HG03175 (cell line): ENCODE measurements at regions not wholly inside any gene's neighbourhood (a gene's known extent, or its start where the extent isn't known, plus 50 kb on each side); places are given as distances from the start of the nearest gene placed in this dataset.

Source experiments
- ATAC-seq: cut with Tn5 transposase; IDR thresholded peaks from one replicate; pipeline ENCODE4 v1.9.1; 2021; ENCODE audit warnings: mild to moderate bottlenecking, moderate library complexity; ENCODE audit not compliant: unreplicated experiment

GRCh38 chr13:67343777-67344176, 113.6 kb upstream of the PCDH9 start:
- no peak for ATAC-seq

GRCh38 chr13:67341406-67341805, 111.3 kb upstream of the PCDH9 start:
- no peak for ATAC-seq

GRCh38 chr13:67330149-67330548, 100.0 kb upstream of the PCDH9 start:
- ATAC-seq = no peak

GRCh38 chr13:67328895-67329294, 98.8 kb upstream of the PCDH9 start:
- ATAC-seq = no peak

- ATAC-seq = no peak
Measured at GRCh38 chr13:67318860-67319259, 88.7 kb upstream of the PCDH9 start.

GRCh38 chr13:67318398-67318797, 88.3 kb upstream of the PCDH9 start:
- no peak for ATAC-seq

DNA sequence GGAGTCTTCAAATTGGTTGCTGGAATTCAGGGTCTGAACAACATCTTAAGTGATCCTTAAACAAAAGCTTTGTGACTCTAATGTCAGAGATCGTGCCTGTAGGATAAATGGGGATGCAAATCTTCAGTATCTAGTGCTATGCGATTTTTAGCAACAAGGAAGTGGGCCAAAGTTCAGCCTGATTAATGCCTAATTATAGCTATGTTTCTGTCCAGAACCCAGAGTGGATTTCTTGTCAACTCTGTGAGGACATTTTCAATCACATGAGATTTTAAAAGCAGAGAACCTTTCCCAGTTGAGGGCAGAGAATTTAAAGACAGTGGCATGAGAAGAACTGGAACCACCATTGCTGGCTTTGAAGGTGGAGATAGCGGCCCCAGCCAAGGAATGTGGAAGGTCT, 84.3 kb upstream of the PCDH9 start:
- no peak for ATAC-seq

- no peak for ATAC-seq
Measured at GRCh38 chr13:67308004-67308772, 78.1 kb upstream of the PCDH9 start.

DNA sequence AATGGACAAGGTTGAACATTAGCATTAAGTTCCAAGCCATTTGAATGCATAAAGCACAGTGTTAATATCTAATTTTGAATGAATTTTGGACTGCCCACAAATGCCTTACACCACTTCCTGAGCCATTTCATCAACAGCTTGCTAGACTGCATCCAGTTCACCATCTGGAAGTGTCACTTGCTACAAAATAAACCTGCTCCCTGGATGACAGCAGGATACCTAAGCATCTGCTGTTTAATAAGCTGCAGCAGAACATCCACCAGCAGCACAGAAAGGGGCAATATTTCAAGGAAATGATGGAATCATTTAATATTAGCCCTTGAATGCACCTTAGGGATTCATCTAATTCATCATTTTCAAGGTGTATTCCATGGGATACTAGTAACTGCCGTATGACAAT, 76.6 kb upstream of the PCDH9 start:
- ATAC-seq = no peak

GRCh38 chr13:67303661-67304333, 73.7 kb upstream of the PCDH9 start:
- no peak for ATAC-seq

- no peak for ATAC-seq
Measured at GRCh38 chr13:67299751-67300150, 69.6 kb upstream of the PCDH9 start.

GRCh38 chr13:67299072-67299635, 69.0 kb upstream of the PCDH9 start:
- ATAC-seq = no peak

- no peak for ATAC-seq
Measured at GRCh38 chr13:67298297-67298696, 68.2 kb upstream of the PCDH9 start.

DNA sequence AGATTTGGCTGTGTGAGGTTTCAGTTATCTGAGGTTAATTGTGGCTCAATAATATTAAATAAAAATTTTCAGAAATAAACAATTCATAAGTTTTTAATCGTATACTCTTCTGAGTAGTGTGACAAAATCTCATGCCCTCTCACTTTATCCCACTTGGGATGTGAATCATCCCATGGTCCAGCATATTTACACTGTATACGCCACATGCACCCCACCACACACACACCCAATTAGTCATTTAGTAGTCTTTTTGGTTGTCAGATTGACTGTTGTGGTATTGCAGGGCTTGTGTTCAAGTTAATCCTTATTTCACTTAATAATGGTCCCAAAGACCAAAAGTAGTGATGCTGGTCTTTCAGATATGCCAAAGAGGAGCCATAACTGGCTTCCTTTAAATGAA, 66.4 kb upstream of the PCDH9 start:
- no peak for ATAC-seq

DNA sequence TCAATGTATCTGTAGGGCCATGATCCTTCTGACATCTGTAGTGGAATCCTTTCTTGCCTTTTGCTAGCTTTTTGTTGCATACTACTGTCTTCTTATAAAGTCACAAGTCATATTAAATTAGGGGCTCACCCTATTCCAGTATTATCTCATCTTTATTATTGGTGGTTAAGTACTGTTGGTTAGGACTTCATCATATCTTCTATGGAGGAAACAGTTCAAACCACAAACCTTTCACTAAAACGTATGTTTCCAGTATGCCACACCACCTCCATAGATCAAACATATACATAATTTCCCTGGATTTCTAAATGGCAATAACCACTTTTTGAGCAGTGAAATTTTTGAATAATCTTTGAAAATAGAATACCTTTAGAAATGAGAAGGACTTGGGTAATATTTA, 62.8 kb upstream of the PCDH9 start:
- ATAC-seq = no peak

DNA sequence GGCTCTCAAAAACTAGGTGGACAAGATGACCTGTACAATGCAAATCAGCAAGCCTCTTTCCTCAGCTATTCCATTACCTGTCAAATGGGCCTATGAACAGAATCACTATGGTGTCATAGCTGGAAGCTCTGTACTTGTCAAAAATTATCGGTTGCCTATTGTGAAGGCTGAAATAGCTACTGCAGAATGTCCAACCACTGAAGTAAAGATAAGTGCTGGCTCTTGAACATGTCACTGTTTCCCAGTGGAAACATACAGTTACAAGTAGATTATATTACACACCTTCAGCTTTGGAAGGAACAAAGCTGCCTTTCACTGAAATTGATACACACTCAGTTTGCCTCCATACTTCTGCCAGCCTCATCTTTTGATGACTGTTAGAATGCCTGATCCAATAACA, 55.5 kb upstream of the PCDH9 start:
- no peak for ATAC-seq

- no peak for ATAC-seq
Measured at GRCh38 chr13:67283637-67284036, 53.5 kb upstream of the PCDH9 start.

DNA sequence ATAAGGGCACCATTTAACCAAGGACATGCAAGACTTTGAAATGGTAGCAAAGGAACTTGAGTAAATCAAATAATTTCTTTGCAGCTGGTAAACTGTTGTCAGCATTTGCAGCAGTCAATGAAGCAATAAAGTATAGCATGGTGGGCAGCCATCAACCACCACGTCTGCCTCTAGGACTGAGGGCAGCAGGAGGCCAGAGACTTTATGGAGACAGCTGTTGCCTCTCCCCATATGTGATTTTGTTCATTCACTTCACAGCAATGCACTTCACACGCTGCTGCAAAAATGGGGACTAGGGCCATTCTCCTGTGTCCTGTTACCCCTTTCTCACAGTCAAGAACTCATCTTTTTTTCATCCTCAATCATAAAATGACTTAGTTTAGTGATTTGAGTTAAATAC, 51.3 kb upstream of the PCDH9 start:
- no peak for ATAC-seq
